ENCODE measurements at regions not wholly inside any gene's neighbourhood (a gene's known extent, or its start where the extent isn't known, plus 50 kb on each side); places are given as distances from the start of the nearest gene placed in this dataset.

DNA sequence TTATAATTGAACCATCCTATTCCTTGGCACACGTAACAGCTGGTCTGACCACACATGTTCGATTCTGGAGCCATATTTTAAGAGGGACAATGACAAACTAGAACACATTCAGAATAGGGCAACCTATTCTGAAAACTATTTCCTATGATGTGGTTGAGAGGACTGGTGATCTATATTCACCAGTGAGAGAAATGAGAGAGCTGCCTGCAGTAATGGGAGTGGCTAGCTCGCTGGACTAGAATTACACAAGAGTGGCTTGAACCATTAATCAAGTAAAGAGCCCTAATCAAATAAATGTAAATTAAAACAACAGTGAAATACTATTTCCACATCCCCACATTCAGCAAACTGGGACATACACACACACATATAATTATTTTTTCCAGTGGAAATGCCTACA is 55.3 kb upstream of the LY86 start:
- no peak for DNase-seq

DNA sequence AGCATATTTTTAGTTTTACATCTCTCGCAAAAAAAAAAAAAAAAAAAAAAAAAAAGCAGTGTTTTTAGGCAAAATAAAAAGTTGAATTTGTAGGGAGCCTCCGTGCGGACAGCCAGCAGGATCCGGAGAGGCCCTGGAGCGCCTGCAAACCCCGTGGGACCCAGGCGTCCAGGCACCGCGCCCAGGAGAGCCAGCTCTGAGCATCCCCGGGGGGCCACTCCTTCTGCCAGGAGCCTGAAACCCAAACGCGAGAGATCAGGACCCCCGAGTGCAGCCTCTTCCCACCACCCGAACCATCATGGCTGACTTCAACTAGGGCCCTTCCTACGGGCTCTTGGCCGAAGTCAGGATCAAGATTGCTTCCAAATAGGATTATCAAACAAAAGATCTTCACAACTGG is 54.1 kb upstream of the LY86 start:
- no peak for DNase-seq

DNA sequence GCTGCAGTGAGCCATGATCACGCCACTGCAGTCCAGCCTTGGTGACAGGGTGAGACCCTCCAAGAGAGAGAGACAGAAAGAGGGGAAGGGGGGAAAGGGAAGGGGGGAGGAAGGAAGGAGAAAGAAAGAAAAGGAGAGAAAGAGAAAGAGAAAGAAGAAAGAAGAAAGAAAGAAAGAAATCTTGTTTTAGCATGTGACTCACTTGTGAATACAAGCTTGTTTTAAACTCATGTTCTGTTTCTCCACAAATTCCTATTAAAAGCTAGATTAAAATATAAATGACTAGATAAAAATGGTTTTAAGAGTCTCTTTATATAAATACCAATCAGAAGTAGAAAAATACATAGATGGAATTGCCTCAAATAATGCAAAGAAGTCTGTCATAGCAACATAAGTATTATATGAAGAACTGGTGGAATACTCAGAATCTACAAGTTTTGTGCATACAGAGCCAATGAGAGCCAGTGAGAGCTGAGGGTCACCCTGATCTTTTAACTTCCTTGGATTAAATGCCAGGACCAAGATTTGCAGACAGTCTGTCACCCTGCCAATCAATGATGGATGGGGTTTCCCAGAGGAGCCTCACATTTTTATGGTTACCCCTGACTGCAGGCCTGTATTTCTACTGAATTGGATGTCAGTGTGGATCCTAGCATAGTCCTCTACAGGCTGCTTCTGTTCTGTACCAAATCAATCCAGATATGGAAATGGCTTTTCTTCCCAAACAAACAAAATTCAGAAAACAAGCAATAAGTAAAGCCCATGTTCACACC is 50.8 kb upstream of the LY86 start:
- DNase-seq: no peak

DNA sequence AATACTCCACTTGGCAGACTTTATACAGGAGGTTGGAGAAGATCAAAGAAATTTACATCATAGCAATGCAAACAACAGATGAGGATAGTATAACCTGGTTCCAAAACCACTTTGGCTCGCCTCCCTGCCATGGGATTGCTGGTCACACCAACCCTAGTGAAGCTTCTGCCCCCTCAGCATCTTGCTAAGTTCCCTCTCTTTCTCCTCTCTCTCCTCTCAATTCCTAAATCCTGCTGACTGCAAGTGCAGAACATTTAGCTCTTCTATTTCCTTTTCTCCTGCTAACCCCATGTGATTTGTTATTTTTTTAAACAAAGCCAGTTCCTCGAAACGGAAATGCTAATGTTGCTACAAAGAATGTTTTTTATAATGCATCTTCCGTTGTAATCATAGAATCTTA is 50.3 kb upstream of the LY86 start:
- no peak for DNase-seq

All from islet precursor cell (in vitro differentiated cells).